ENCODE measurements at regions not wholly inside any gene's neighbourhood (a gene's known extent, or its start where the extent isn't known, plus 50 kb on each side); places are given as distances from the start of the nearest gene placed in this dataset.

DNA sequence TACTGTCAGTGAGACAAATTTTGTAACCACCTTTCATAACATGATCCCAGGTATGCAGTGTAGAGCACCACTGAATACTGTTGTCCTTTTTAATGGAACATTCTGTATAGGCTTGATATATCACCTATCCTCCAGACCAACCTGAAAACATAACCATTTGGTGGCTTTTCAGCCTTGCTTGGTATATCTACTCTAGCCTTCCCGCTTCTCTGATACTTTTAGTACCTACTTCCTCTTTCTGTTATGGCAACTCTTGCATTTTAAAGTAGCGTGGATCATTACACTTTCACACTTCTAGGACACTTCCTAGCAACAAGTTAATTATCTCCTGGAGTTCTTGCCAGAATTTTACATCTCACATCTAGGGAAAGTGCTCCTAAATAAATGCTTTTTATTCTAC is 226.6 kb upstream of the ROBO1 start:
- Histone ChIP-seq H3K36me3 (no peaks in the 10 kb centered on the region), H3K4me3 (no peak overlapping the region), H3K4me1 (no peaks in the 10 kb centered on the region), H3K27me3 (no peaks in the 10 kb centered on the region), H3K27ac (no peak overlapping the region), H3K9me3 (no peaks in the 10 kb centered on the region)
- no peak for DNase-seq
- intact Hi-C loops (cut with DNase I; ENCODE audit: low total_unique reads) (no loop called here), in situ Hi-C loops (cut with MboI; ENCODE audit: low pct_ligation_motif_present in 1 of 4, low pct_unique_long_range_greater_than_20kb in 1 of 4, low sequenced_read_pairs in 3 of 4) (no loop called here)
- 25 to 59% methylated on average over 2 of the region's 2 CpGs for WGBS, 2 donors (ENCODE audit: low coverage in 1 of 2)
- TF ChIP-seq POLR2A (IDR thresholded peaks at IDR 0.05) (no peak), EP300 (IDR thresholded peaks at IDR 0.05; ENCODE audit: low read depth) (no peak), POLR2AphosphoS5 (IDR thresholded peaks at IDR 0.05) (no peak)
- TF ChIP-seq, protein P1, sequence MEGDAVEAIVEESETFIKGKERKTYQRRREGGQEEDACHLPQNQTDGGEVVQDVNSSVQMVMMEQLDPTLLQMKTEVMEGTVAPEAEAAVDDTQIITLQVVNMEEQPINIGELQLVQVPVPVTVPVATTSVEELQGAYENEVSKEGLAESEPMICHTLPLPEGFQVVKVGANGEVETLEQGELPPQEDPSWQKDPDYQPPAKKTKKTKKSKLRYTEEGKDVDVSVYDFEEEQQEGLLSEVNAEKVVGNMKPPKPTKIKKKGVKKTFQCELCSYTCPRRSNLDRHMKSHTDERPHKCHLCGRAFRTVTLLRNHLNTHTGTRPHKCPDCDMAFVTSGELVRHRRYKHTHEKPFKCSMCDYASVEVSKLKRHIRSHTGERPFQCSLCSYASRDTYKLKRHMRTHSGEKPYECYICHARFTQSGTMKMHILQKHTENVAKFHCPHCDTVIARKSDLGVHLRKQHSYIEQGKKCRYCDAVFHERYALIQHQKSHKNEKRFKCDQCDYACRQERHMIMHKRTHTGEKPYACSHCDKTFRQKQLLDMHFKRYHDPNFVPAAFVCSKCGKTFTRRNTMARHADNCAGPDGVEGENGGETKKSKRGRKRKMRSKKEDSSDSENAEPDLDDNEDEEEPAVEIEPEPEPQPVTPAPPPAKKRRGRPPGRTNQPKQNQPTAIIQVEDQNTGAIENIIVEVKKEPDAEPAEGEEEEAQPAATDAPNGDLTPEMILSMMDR (IDR thresholded peaks at IDR 0.05) = no peak

GRCh38 chr3:79986338-79986737 is 218.5 kb upstream of the ROBO1 start:
- in situ Hi-C loops (cut with MboI; ENCODE audit: low pct_ligation_motif_present in 1 of 4, low pct_unique_long_range_greater_than_20kb in 1 of 4, low sequenced_read_pairs in 3 of 4) = no loop called here
- Histone ChIP-seq H3K4me3 (no peak overlapping the region), H3K27ac (no peak overlapping the region), H3K27me3 (no peaks in the 10 kb centered on the region), H3K9me3 (no peaks in the 10 kb centered on the region), H3K36me3 (no peaks in the 10 kb centered on the region), H3K4me1 (no peaks in the 10 kb centered on the region)
- intact Hi-C loops (cut with DNase I; ENCODE audit: low total_unique reads) = no loop called here
- no peak for TF ChIP-seq POLR2AphosphoS5 (IDR thresholded peaks at IDR 0.05)
- TF ChIP-seq POLR2A (IDR thresholded peaks at IDR 0.05) = no peak
- TF ChIP-seq, protein P1 (IDR thresholded peaks at IDR 0.05) = no peak
- no peak for TF ChIP-seq EP300 (IDR thresholded peaks at IDR 0.05; ENCODE audit: low read depth)
- no peak for DNase-seq
- WGBS, 2 donors (ENCODE audit: low coverage in 1 of 2) = 33 to 71% methylated on average over 1 to 3 of the region's 3 CpGs

GRCh38 chr3:79985816-79986215 is 218.0 kb upstream of the ROBO1 start:
- H3K9me3 ChIP-seq = no peaks in the 10 kb centered on the region
- no peaks in the 10 kb centered on the region for H3K4me1 ChIP-seq
- no peak overlapping the region for H3K27ac ChIP-seq
- no peaks in the 10 kb centered on the region for H3K36me3 ChIP-seq
- no peak for DNase-seq
- 74 to 86% methylated on average over 6 of the region's 6 CpGs for whole genome bisulfite sequencing, 2 donors (ENCODE audit: low coverage in 1 of 2)
- no peaks in the 10 kb centered on the region for H3K27me3 ChIP-seq
- intact Hi-C loops (cut with DNase I; ENCODE audit: low total_unique reads) = no loop called here
- in situ Hi-C loops (cut with MboI; ENCODE audit: low pct_ligation_motif_present in 1 of 4, low pct_unique_long_range_greater_than_20kb in 1 of 4, low sequenced_read_pairs in 3 of 4) = no loop called here
- TF ChIP-seq, protein P1 (IDR thresholded peaks at IDR 0.05) = no peak
- no peak for TF ChIP-seq POLR2AphosphoS5 (IDR thresholded peaks at IDR 0.05)
- no peak for TF ChIP-seq EP300 (IDR thresholded peaks at IDR 0.05; ENCODE audit: low read depth)
- no peak for TF ChIP-seq POLR2A (IDR thresholded peaks at IDR 0.05)
- H3K4me3 ChIP-seq = no peak overlapping the region

DNA sequence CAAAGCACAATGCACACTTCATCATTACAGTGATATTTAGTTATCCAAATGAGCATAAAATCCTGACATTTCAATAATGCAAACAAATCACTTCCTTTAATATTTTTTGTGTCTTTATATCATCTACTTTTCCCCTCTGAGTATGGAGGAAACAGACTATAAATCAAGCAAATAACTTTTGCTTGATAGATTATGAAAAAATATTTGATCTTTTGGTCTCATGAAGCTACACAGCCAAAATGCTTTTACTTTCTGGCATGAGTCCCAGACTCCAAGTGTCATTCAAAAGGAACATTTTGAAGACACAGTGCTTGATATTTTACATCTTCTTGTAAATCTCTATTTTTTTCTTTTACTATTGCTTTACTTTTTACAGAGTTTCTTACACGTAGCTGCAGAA is 215.3 kb upstream of the ROBO1 start:
- intact Hi-C loops (cut with DNase I; ENCODE audit: low total_unique reads) = no loop called here
- Histone ChIP-seq H3K27ac (no peak overlapping the region), H3K4me1 (no peaks in the 10 kb centered on the region), H3K4me3 (no peak overlapping the region), H3K27me3 (no peaks in the 10 kb centered on the region), H3K9me3 (no peaks in the 10 kb centered on the region), H3K36me3 (no peaks in the 10 kb centered on the region)
- DNase-seq = no peak
- TF ChIP-seq POLR2AphosphoS5 (IDR thresholded peaks at IDR 0.05) = no peak
- no peak for TF ChIP-seq EP300 (IDR thresholded peaks at IDR 0.05; ENCODE audit: low read depth)
- TF ChIP-seq, protein P1 (IDR thresholded peaks at IDR 0.05) = no peak
- TF ChIP-seq POLR2A (IDR thresholded peaks at IDR 0.05) = no peak
- in situ Hi-C loops (cut with MboI; ENCODE audit: low pct_ligation_motif_present in 1 of 4, low pct_unique_long_range_greater_than_20kb in 1 of 4, low sequenced_read_pairs in 3 of 4) = no loop called here
- WGBS, 2 donors (ENCODE audit: low coverage in 1 of 2) = 22 to 37% methylated on average over 1 of the region's 1 CpG
